ENCODE measurements at regions not wholly inside any gene's neighbourhood (a gene's known extent, or its start where the extent isn't known, plus 50 kb on each side); places are given as distances from the start of the nearest gene placed in this dataset.

DNA sequence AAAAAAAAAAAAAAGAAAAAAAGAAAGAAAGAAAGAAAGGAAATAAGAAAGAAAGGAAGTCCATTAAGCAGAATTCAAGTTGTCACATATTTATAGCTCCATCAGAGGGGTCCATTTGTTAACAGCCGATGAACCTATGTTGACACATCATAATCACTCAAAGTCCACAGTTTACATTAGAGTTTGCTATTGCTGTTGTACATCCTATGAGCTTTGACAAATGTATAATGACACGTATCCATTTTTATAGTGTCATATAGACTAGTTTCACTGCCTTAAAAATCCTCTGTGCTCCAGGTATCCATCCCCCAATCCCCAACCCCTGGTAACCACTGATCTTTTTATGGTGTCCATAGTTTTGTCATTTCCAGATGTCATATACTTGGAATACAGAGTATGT is 335.2 kb downstream of the RND3 start:
- DNase-seq (ENCODE audit: low read depth), result no peak
- FAIRE-seq, result no peak
- no peak overlapping the region for H3K4me3 ChIP-seq (ENCODE audit: low read depth, low read length)
- H3K27me3 ChIP-seq (ENCODE audit: control insufficient read depth, insufficient read depth, low read length), result no peaks in the 10 kb centered on the region
- H3K36me3 ChIP-seq (ENCODE audit: control insufficient read depth, insufficient read depth, low read length), result no peaks in the 10 kb centered on the region
- TF ChIP-seq, protein P1, sequence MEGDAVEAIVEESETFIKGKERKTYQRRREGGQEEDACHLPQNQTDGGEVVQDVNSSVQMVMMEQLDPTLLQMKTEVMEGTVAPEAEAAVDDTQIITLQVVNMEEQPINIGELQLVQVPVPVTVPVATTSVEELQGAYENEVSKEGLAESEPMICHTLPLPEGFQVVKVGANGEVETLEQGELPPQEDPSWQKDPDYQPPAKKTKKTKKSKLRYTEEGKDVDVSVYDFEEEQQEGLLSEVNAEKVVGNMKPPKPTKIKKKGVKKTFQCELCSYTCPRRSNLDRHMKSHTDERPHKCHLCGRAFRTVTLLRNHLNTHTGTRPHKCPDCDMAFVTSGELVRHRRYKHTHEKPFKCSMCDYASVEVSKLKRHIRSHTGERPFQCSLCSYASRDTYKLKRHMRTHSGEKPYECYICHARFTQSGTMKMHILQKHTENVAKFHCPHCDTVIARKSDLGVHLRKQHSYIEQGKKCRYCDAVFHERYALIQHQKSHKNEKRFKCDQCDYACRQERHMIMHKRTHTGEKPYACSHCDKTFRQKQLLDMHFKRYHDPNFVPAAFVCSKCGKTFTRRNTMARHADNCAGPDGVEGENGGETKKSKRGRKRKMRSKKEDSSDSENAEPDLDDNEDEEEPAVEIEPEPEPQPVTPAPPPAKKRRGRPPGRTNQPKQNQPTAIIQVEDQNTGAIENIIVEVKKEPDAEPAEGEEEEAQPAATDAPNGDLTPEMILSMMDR (IDR thresholded peaks at IDR 0.05; ENCODE audit: insufficient read depth, low read length, severe bottlenecking), result no peak

- no peak overlapping the region for H3K4me3 ChIP-seq (ENCODE audit: low read depth, low read length)
- H3K36me3 ChIP-seq (ENCODE audit: control insufficient read depth, insufficient read depth, low read length), result no peaks in the 10 kb centered on the region
- FAIRE-seq (no peak), DNase-seq (ENCODE audit: low read depth) (no peak)
- H3K27me3 ChIP-seq (ENCODE audit: control insufficient read depth, insufficient read depth, low read length), result no peaks in the 10 kb centered on the region
- TF ChIP-seq, protein P1 (IDR thresholded peaks at IDR 0.05; ENCODE audit: insufficient read depth, low read length, severe bottlenecking), result no peak
Measured at GRCh38 chr2:150150144-150150543, 337.3 kb downstream of the RND3 start.

- Histone ChIP-seq H3K36me3 (ENCODE audit: control insufficient read depth, insufficient read depth, low read length) (no peaks in the 10 kb centered on the region), H3K27me3 (ENCODE audit: control insufficient read depth, insufficient read depth, low read length) (no peaks in the 10 kb centered on the region), H3K4me3 (ENCODE audit: low read depth, low read length) (no peak overlapping the region)
- TF ChIP-seq, protein P1 (IDR thresholded peaks at IDR 0.05; ENCODE audit: insufficient read depth, low read length, severe bottlenecking), result no peak
- FAIRE-seq, result no peak
- no peak for DNase-seq (ENCODE audit: low read depth)
Measured at GRCh38 chr2:150147889-150148683, 339.4 kb downstream of the RND3 start.

DNA sequence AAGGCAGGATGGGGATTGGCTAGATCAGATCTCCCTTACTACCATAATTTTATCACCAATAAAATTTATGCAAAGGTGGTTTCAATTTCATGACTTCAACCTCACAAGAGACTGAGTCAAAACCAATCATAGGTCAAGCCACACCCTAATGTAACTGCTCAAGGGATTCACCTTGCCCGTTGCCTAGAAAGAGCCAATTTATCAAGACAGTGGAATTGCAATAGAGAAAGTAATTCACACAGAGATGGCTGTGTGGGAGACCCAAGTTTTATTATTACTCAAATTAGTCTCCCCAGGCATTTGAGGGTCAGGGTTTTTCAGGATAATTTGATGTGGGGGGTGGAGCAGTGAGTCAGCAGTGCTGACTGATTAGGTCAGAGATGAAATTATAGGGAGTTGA is 340.6 kb downstream of the RND3 start:
- FAIRE-seq, result no peak

GRCh38 chr2:150145299-150145692 is 342.2 kb downstream of the RND3 start:
- DNase-seq (ENCODE audit: low read depth) (no peak), FAIRE-seq (no peak)
- TF ChIP-seq, protein P1 (IDR thresholded peaks at IDR 0.05; ENCODE audit: insufficient read depth, low read length, severe bottlenecking), result no peak
- Histone ChIP-seq H3K27me3 (ENCODE audit: control insufficient read depth, insufficient read depth, low read length) (no peaks in the 10 kb centered on the region), H3K36me3 (ENCODE audit: control insufficient read depth, insufficient read depth, low read length) (no peaks in the 10 kb centered on the region), H3K4me3 (ENCODE audit: low read depth, low read length) (no peak overlapping the region)

More for the DNA sequence above, 340.6 kb downstream of the RND3 start:
- Histone ChIP-seq H3K4me3 (ENCODE audit: low read depth, low read length) (no peak overlapping the region), H3K36me3 (ENCODE audit: control insufficient read depth, insufficient read depth, low read length) (no peaks in the 10 kb centered on the region), H3K27me3 (ENCODE audit: control insufficient read depth, insufficient read depth, low read length) (no peaks in the 10 kb centered on the region)
- TF ChIP-seq, protein P1 (IDR thresholded peaks at IDR 0.05; ENCODE audit: insufficient read depth, low read length, severe bottlenecking), result no peak
- DNase-seq (ENCODE audit: low read depth), result no peak

Data from bronchial epithelial cell (primary cell).